ENCODE measurements at regions not wholly inside any gene's neighbourhood (a gene's known extent, or its start where the extent isn't known, plus 50 kb on each side); places are given as distances from the start of the nearest gene placed in this dataset.

GRCh38 chr5:38207343-38207742, 51.0 kb upstream of the EGFLAM start:
- H3K36me3 ChIP-seq = no peaks in the 10 kb centered on the region
- no peak overlapping the region for H3K4me3 ChIP-seq (ENCODE audit: low read depth, low read length)
- H3K9me3 ChIP-seq (ENCODE audit: severe bottlenecking) = peaks cover 2% of the 10 kb centered on the region
- no peak overlapping the region for H3K27ac ChIP-seq
- TF ChIP-seq CTCF (IDR thresholded peaks at IDR 0.05; ENCODE audit: low read depth, low read length) = 0 out of 2 replicates have a peak, but pooled peaks have one; percentile 16
- no peak for DNase-seq
- no peaks in the 10 kb centered on the region for H3K27me3 ChIP-seq (ENCODE audit: insufficient read depth, low read depth, severe bottlenecking)

DNA sequence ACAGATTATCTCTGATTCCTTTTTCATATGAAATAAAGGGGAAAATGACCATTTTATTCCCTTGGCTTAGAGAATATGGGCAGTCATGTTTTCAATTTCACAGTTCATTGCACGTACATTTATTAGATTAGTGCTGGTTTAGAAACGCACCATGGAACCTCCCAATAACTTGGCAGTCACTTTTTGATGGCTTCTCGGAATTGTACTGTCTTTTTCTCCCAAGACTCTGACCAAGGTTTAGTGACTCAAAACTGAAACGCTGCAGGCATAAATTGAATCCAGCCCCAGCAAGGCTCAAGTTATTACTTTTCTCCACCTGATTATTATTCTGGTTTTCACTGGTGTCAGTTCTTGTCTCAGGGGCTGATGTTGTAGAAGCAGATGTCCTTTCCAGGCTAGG, 55.6 kb upstream of the EGFLAM start:
- Histone ChIP-seq H3K4me3 (ENCODE audit: low read depth, low read length) (no peak overlapping the region), H3K9me3 (ENCODE audit: severe bottlenecking) (no peaks in the 10 kb centered on the region), H3K27ac (no peak overlapping the region), H3K36me3 (no peaks in the 10 kb centered on the region), H3K27me3 (ENCODE audit: insufficient read depth, low read depth, severe bottlenecking) (no peaks in the 10 kb centered on the region)
- no peak for TF ChIP-seq CTCF (IDR thresholded peaks at IDR 0.05; ENCODE audit: low read depth, low read length)
- no peak for DNase-seq

DNA sequence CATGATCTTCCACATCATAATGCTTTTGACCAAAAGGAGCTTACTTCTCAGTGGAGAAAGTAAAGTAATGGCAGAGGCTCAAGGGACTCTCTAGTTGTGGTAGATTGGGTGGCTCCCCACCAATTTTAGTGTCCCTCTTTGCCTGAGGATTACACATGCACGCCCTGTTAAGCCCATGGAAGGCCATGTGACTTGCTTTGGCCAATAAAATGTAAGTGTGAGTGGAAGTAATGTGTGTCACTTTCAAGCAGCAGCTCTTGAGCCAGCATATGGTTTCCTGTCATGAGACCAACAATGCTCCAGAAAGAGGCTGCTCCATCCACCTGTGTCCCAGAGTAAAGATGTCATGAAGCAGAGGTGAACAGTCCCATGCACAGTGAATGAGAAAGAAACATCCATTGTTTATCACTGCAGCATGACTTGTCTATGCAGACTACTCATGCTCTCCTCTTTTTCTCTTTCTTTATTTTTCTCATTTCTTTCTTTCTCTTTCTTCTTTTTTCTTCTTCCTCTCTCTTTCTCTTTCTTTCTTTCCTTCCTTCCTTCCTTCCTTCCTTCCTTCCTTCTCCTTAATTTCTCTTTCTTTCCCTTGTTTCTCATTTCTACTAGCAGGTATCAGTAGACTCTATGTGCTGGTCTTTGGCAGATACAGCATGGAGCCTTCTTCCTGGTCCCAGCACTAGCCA, 57.3 kb upstream of the EGFLAM start:
- Histone ChIP-seq H3K27me3 (ENCODE audit: insufficient read depth, low read depth, severe bottlenecking) (no peaks in the 10 kb centered on the region), H3K4me3 (ENCODE audit: low read depth, low read length) (no peak overlapping the region), H3K36me3 (no peaks in the 10 kb centered on the region), H3K27ac (no peak overlapping the region), H3K9me3 (ENCODE audit: severe bottlenecking) (no peaks in the 10 kb centered on the region)
- no peak for TF ChIP-seq CTCF (IDR thresholded peaks at IDR 0.05; ENCODE audit: low read depth, low read length)
- no peak for DNase-seq

GRCh38 chr5:38197118-38197517, 61.2 kb upstream of the EGFLAM start:
- Histone ChIP-seq H3K27ac (no peak overlapping the region), H3K9me3 (ENCODE audit: severe bottlenecking) (no peaks in the 10 kb centered on the region), H3K36me3 (no peaks in the 10 kb centered on the region), H3K27me3 (ENCODE audit: insufficient read depth, low read depth, severe bottlenecking) (no peaks in the 10 kb centered on the region), H3K4me3 (ENCODE audit: low read depth, low read length) (no peak overlapping the region)
- no peak for DNase-seq
- TF ChIP-seq CTCF (IDR thresholded peaks at IDR 0.05; ENCODE audit: low read depth, low read length) = no peak

- H3K27ac ChIP-seq = no peak overlapping the region; the same call in 1 of the 2 replicates
- H3K4me3 ChIP-seq (ENCODE audit: low read depth, low read length) = no peak overlapping the region
- H3K36me3 ChIP-seq = no peaks in the 10 kb centered on the region
- TF ChIP-seq CTCF (IDR thresholded peaks at IDR 0.05; ENCODE audit: low read depth, low read length) = peak; percentile 84
- no peaks in the 10 kb centered on the region for H3K27me3 ChIP-seq (ENCODE audit: insufficient read depth, low read depth, severe bottlenecking)
- DNase-seq = peak; percentile 78
- no peaks in the 10 kb centered on the region for H3K9me3 ChIP-seq (ENCODE audit: severe bottlenecking)
Observed at GRCh38 chr5:38193015-38193581, 65.3 kb upstream of the EGFLAM start.

- TF ChIP-seq CTCF (IDR thresholded peaks at IDR 0.05; ENCODE audit: low read depth, low read length) = no peak
- no peak for DNase-seq
- Histone ChIP-seq H3K9me3 (ENCODE audit: severe bottlenecking) (no peaks in the 10 kb centered on the region), H3K27me3 (ENCODE audit: insufficient read depth, low read depth, severe bottlenecking) (no peaks in the 10 kb centered on the region), H3K27ac (no peak overlapping the region), H3K4me3 (ENCODE audit: low read depth, low read length) (no peak overlapping the region), H3K36me3 (no peaks in the 10 kb centered on the region)
Observed at GRCh38 chr5:38191693-38192092, 66.7 kb upstream of the EGFLAM start.

Data from WERI-Rb-1 (cell line).